ENCODE measurements at regions not wholly inside any gene's neighbourhood (a gene's known extent, or its start where the extent isn't known, plus 50 kb on each side); places are given as distances from the start of the nearest gene placed in this dataset.

DNA sequence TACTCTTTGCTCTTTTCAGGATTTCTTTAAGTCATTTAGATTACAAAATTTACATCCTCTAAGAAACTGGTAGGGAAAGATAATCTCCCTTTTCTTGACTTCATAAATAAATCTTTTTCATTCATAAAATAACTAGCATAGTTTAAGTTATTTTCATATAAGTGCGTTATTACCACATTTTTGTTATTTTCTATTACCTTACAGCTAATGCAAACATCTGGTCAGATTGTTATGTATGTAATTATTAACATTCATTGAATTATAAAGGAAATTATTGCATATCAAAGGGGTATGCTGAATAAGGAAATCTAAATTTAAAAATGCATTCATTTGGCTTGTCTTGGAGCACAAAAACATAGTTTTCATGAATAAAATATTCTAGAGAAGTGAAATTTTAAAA lies 55.3 kb upstream of the SLITRK1 start:
- in situ Hi-C loops (cut with MboI; ENCODE audit: low sequenced_read_pairs) = no loop called here

GRCh38 chr13:83935566-83935965 lies 53.3 kb upstream of the SLITRK1 start:
- in situ Hi-C loops (cut with MboI; ENCODE audit: low sequenced_read_pairs) = no loop called here
